ENCODE measurements at regions not wholly inside any gene's neighbourhood (a gene's known extent, or its start where the extent isn't known, plus 50 kb on each side); places are given as distances from the start of the nearest gene placed in this dataset.

DNA sequence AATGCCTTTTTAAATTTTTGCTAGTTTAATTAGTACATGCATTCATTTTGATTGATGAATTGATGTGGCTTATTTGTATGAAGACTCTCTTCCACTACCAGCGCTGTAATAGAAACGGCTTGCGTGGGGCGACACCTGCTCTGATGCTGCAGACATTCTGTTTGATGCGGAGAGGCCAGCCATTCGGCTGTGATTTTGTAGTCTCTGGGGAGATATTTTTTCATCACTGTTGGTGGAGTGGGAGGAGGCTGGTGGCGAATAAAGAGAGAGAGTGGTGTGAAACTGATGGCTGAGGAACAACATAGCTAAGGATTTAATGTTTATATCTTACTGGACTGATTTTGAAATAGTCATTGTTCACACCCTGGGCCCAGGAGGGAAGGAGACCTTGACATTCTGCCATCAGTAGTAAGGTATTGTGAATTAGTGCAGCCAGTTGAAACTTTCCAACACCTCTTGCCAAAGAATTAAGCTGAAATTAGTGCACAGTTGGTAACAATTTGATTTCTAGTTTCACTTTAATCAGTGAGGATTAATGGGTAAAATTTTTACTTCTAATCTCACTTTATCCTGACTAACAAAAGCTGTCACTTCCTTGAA, 224.1 kb downstream of the MTX2 start:
- intact Hi-C loops (cut with DNase I), result no loop called here
- no peak for DNase-seq (ENCODE audit: low spot score)

GRCh38 chr2:176493909-176494308, 224.7 kb downstream of the MTX2 start:
- intact Hi-C loops (cut with DNase I), result no loop called here
- no peak for DNase-seq (ENCODE audit: low spot score)

DNA sequence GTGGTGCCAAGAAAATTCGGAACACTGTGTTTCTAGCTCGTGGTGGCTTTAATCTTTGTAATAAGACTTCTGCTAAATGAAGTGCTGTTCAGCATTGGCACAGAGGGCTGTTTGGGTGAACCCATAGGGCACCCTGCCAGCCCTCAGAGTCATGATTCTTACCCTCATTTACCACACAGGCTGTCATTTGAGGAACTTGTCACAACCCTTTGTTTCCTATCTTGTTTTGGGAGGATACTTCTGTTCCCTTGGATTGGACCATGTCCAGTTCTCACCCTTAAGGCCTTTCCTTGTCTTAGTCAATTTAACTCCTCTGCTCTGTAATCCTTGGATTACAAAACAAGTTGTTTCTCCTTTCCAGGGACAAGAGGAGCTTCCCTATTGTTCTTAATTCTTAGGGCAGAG, 225.7 kb downstream of the MTX2 start:
- intact Hi-C loops (cut with DNase I), result no loop called here
- no peak for DNase-seq (ENCODE audit: low spot score)

- no peak for DNase-seq (ENCODE audit: low spot score)
- intact Hi-C loops (cut with DNase I), result no loop called here
These were observed 226.6 kb downstream of the MTX2 start for GRCh38 chr2:176495826-176496225.

GRCh38 chr2:176496761-176497160, 227.5 kb downstream of the MTX2 start:
- DNase-seq (ENCODE audit: low spot score), result no peak
- intact Hi-C loops (cut with DNase I), result no loop called here

GRCh38 chr2:176500901-176501300, 231.7 kb downstream of the MTX2 start:
- intact Hi-C loops (cut with DNase I), result no loop called here
- DNase-seq (ENCODE audit: low spot score), result no peak

DNA sequence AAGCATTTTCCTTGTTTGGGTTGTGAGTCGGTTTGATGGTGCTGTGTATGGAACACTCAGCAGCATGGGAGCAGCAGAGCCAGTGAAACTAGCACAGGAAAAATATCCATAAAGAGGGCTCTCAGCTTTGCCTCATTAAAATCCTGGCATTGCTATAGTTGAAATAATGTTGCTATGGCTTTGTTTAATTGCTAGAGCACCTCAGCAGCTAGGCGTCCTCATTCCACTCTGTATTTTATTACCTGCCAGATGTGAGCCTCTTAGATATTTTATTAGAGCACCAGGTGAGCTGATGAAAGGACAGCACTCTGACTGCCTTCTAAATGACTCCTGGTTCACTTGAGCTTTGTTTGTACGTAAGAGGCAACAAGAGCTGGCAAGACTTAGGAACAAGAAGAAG, 232.4 kb downstream of the MTX2 start:
- intact Hi-C loops (cut with DNase I), result no loop called here
- no peak for DNase-seq (ENCODE audit: low spot score)

- intact Hi-C loops (cut with DNase I), result no loop called here
- no peak for DNase-seq (ENCODE audit: low spot score)
These were observed 233.4 kb downstream of the MTX2 start for GRCh38 chr2:176502619-176503018.

DNA sequence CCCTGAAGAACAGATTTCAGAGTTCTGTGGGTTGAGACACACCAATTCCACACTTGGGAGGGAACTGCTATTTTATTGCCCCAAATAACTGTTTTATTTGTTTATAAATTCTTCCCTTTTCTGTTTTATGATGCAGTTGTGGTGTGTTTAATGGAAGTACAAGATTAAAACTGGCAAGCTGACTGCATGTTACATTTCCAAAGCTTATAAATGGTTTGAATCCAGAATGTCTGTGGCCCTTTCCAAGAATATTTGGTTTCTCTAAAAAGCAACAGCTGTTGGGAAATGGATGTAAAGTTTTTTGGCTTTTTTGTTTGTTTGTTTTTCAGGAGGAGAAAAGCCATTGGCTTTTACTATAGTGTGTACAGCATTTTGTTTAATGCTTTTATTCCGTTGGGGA, 234.5 kb downstream of the MTX2 start:
- intact Hi-C loops (cut with DNase I), result no loop called here
- no peak for DNase-seq (ENCODE audit: low spot score)

- no peak for DNase-seq (ENCODE audit: low spot score)
- intact Hi-C loops (cut with DNase I), result no loop called here
These were observed 235.2 kb downstream of the MTX2 start for GRCh38 chr2:176504440-176504839.

- DNase-seq (ENCODE audit: low spot score), result no peak
- intact Hi-C loops (cut with DNase I), result no loop called here
These were observed 238.5 kb downstream of the MTX2 start for GRCh38 chr2:176507786-176508185.

DNA sequence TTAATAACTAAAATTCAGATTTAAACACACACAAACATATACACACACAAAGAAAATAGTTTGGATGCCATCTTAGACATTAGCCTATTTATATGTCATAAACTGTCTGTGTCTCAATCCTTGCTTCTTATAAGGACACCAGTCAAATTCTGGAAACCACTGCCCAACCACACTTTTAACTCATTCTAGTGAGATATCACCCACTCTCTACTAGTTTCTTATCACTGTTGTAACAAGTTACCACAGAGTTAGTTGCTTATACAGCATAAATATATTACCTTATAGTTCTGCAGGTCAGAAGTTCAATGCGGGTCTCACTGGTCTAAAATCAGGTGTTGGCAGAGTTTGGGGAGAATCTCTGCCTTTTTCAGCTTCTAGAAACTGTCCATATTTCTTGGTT, 239.1 kb downstream of the MTX2 start:
- intact Hi-C loops (cut with DNase I), result no loop called here
- DNase-seq (ENCODE audit: low spot score), result no peak

GRCh38 chr2:176508984-176509740, 239.9 kb downstream of the MTX2 start:
- intact Hi-C loops (cut with DNase I), result no loop called here
- no peak for DNase-seq (ENCODE audit: low spot score)

- intact Hi-C loops (cut with DNase I), result no loop called here
- DNase-seq (ENCODE audit: low spot score), result no peak
These were observed 245.0 kb downstream of the MTX2 start for GRCh38 chr2:176514276-176514675.

- intact Hi-C loops (cut with DNase I), result no loop called here
- no peak for DNase-seq (ENCODE audit: low spot score)
These were observed 245.7 kb downstream of the MTX2 start for GRCh38 chr2:176514805-176515500.

- intact Hi-C loops (cut with DNase I), result no loop called here
These were observed 246.9 kb downstream of the MTX2 start for GRCh38 chr2:176516051-176516602.

GRCh38 chr2:176518823-176519222, 249.6 kb downstream of the MTX2 start:
- intact Hi-C loops (cut with DNase I), result no loop called here
- DNase-seq (ENCODE audit: low spot score), result no peak

More at GRCh38 chr2:176516051-176516602, 246.9 kb downstream of the MTX2 start:
- no peak for DNase-seq (ENCODE audit: low spot score)

DNA sequence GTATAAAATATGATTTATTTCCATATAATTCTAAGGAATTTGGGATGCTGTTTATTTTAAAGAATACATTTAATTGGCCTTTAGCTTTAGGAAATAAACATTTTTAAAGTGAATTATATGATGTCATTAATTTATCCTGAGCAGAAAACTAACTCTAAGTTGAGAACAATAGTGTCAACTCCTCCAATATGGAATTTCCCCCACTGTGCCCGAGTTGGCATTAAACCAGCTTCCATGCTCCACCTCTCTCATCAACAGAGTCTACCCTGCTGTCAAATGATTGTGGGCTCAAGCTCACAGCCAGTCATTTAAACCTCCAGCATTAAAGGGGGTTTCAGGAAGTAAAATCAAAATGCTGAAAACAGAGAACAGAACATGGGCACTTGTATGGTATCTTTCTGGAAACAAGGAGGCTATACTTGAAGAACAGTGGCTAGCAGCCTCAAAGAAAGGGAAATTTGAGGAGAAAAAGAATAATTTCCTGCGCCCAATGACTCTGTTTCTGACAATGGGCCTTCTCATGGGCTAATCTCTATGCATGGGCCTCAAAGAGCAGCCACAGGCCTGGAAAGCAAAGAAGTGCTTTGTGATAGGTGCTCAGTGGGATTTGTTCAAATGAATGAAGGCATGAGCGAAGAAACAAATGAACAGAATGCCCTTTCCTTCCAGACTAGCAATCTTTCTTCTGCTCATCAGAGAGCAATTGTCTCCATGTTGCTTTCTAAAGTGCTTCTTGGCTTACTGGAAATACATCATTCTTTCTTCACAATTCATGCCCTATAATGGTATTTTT, 252.8 kb downstream of the MTX2 start:
- intact Hi-C loops (cut with DNase I), result no loop called here
- DNase-seq (ENCODE audit: low spot score), result no peak

DNA sequence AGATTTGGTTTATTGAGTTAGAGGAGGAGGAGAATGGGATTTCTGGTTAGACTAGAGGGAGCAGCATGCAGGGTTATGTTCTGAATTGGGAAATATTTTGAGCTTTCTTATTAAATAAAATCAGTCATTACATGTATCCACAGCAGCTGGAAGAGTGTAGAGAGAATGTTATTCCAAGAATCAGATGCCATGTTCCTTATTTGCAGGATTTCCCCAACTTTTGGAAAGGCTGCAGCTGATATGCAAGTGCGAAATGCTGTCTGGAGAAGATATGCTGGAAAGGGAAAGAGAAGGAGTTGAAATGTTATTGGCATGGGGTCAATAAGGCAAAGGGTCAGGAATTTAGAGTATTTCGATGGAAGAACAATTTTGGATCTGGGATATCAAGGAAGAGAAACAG, 255.8 kb downstream of the MTX2 start:
- intact Hi-C loops (cut with DNase I), result no loop called here
- DNase-seq (ENCODE audit: low spot score), result no peak

All from cardiac septum (tissue), 1 donor.